Epithelial cell of proximal tubule (primary cell): ENCODE measurements at regions not wholly inside any gene's neighbourhood (a gene's known extent, or its start where the extent isn't known, plus 50 kb on each side); places are given as distances from the start of the nearest gene placed in this dataset.
A peak's percentile ranks its signal among the peaks of the same experiment; 100 is the strongest.

Experiments
- DNase-seq: peaks from one replicate; pipeline ENCODE4 v3.0.0-alpha.2; 2011; ENCODE audit warnings: low read depth
- H3K4me3 ChIP-seq: 2 replicates; pipeline ENCODE4 v1.5.1; 2011; ENCODE audit warnings: low read depth, mild to moderate bottlenecking, low read length
- TF ChIP-seq, protein P1 (sequence below): conservative IDR thresholded peaks from 2 replicates; pipeline ENCODE4 v1.5.1; 2012; ENCODE audit warnings: low read depth, mild to moderate bottlenecking, low read length

DNA sequence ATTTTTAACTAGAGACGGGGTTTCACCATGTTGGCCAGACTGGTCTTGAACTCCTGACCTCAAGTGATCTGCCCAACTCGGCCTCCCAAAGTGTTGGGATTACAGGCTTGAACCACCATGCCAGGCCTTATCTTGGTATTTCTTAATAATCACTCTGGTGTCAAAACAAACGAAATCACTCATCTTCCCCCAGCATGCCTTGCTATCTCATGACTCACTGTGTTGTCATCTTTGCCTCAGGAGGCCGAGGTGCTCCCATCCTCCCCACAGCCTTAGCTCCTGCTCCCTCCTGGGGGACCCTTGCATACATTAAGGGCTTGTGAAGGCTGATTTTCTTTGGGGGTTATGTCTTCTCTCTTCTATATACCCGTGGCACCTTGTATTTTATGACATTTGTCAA lies 250.1 kb upstream of the DPP10 start:
- TF ChIP-seq, protein P1, sequence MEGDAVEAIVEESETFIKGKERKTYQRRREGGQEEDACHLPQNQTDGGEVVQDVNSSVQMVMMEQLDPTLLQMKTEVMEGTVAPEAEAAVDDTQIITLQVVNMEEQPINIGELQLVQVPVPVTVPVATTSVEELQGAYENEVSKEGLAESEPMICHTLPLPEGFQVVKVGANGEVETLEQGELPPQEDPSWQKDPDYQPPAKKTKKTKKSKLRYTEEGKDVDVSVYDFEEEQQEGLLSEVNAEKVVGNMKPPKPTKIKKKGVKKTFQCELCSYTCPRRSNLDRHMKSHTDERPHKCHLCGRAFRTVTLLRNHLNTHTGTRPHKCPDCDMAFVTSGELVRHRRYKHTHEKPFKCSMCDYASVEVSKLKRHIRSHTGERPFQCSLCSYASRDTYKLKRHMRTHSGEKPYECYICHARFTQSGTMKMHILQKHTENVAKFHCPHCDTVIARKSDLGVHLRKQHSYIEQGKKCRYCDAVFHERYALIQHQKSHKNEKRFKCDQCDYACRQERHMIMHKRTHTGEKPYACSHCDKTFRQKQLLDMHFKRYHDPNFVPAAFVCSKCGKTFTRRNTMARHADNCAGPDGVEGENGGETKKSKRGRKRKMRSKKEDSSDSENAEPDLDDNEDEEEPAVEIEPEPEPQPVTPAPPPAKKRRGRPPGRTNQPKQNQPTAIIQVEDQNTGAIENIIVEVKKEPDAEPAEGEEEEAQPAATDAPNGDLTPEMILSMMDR = no peak
- no peak overlapping the region for H3K4me3 ChIP-seq
- DNase-seq = no peak

DNA sequence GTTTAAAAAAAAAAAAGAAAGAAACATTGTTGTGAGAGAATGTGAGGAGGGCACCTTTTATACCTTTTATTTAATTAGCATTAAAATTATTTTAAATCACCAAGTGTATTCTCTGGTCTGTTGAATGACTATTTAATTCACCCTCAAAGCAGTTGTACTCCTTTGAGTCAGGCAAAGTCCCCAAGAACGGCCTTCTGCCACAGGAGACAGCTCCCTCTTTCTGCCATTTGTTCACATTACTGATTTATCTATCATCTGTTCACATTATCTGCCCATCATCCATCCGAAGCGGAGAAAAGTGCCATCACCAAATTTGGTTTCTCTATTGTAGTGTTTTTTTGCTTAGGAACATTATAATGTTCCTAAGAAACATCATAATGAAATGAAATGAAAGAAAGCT lies 240.7 kb upstream of the DPP10 start:
- DNase-seq = no peak
- TF ChIP-seq, protein P1 = peak; percentile 38
- no peak overlapping the region for H3K4me3 ChIP-seq

DNA sequence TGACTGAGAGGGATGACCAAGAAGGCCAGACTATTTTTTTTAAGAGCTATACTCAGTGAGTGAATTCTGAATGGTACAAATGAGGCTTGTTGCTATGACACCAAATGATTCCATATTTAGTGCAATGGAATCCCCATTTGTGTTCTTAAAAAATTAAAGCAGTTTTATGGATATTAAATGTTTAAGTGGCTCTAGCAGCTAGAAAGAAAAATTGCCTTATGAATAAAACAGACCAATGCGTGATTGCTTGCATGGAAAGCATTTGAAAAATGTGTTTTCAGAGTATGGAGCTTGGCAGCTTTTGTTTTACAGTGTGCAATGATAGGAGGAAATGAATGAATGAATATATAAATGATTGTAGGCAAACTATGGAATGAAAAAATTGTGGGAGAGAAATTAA lies 238.8 kb upstream of the DPP10 start:
- no peak overlapping the region for H3K4me3 ChIP-seq
- DNase-seq = no peak
- TF ChIP-seq, protein P1 = no peak

DNA sequence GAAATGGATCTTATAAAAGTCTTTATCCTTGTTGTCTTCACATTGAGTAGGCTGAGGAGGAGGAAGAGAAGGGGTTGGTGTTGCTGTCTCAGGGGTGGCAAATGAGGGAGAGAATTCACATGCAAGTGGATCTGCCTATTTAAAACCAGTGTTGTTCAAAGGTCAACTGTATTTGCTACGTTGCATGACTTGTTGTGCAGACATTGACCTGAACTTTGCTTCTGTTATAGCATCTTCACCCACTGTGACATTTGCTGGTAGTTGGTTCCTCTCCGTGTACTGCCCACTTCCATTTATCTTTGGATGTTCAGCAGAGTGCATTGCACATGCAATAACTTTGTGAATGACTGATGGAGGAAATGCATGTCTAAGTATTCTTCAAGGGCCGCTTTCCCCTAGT lies 228.6 kb upstream of the DPP10 start:
- no peak overlapping the region for H3K4me3 ChIP-seq
- DNase-seq = no peak
- TF ChIP-seq, protein P1 = no peak

DNA sequence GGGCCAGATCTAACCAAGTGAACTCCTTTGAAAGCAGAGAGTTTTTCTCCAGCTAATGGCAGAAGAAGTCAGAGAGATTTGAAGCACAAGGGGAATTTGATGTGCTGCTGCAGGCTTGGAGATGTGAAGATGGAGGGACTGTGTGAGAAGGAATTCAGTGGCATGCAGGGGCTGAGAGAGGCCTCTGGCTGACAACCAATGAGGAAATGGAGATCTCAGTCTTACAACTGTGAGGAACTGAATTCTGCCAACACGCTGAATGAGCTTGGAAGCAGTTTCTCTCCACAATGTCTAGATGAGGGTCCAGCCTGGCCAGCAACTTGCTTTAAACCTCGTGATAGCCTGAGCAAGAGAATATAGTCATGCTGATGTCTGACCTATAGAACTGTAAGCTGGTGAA lies 224.1 kb upstream of the DPP10 start:
- TF ChIP-seq, protein P1 = no peak
- H3K4me3 ChIP-seq = no peak overlapping the region
- no peak for DNase-seq

DNA sequence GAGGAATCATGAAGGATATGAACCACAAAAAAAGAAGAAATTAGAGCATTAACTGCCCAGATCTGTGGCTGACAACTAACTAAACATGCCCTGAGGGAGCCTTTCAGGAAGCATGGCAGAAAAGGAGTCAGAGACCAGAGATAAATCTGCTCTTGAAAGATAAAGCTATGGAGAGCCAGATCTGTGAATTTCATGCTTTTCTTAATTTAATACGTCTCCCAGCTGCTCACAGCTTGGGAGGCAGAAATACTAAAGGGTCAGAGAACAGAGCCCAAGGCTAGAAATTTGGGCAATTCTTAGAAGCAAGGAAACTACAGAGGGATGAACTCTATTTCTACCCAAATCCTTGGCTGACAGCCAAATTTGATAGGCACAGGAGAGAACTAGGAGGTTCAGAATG lies 223.0 kb upstream of the DPP10 start:
- H3K4me3 ChIP-seq = no peak overlapping the region
- TF ChIP-seq, protein P1 = no peak
- no peak for DNase-seq

DNA sequence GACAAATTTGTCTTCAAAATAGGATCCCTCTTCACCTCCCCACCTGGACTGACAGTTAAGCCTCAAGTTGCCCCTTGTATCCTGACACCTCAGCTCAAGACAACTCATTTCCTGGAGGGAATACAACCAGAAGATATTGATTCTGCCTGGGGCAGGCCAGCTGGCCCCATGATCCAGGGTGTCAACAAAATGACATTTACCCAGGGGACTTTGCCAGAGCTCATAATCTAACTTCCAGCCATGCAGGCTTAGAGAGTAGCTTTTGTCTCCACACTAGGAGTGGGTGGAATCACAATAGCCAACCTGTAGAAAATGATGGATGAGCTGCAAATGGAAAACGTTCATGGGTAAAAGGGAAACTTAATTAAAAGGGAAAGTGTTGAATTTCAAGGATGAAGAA lies 220.1 kb upstream of the DPP10 start:
- TF ChIP-seq, protein P1 = no peak
- no peak for DNase-seq
- no peak overlapping the region for H3K4me3 ChIP-seq
